Naive thymus-derived CD4-positive, alpha-beta T cell (primary cell): ENCODE measurements at regions not wholly inside any gene's neighbourhood (a gene's known extent, or its start where the extent isn't known, plus 50 kb on each side); places are given as distances from the start of the nearest gene placed in this dataset.

Source experiments
- ATAC-seq: fragments of 150-1000 bp; cut with Tn5 transposase; 2 replicates; pipeline ENCODE4 v1.10.0; 2021; ENCODE audit warnings: mild to moderate bottlenecking, moderate library complexity
- CTCF ChIA-PET: fragments of 350-600 bp; sonication (Branson Sonifier 250); formaldehyde crosslinking; loops from one replicate; lab custom pipeline; 2021; ENCODE audit warnings: antibody characterized with exemption; lab: Charles Lee
- POLR2A ChIA-PET: fragments of 350-600 bp; sonication (Branson Sonifier 250); formaldehyde crosslinking; loops from one replicate; lab custom pipeline; 2021; ENCODE audit warnings: antibody characterized with exemption, inconsistent platforms; lab: Charles Lee
- DNase-seq, 9 donors: peaks; one replicate each; pipeline versions ENCODE4 v3.0.0 to v3.0.0-alpha.2; 2020 to 2022; ENCODE audit warnings: mixed read lengths in 1 of 9
- H3K27ac ChIP-seq: one replicate; pipeline ENCODE4 v1.7.0; 2013; ENCODE audit warnings: mild to moderate bottlenecking, low read depth, low read length, moderate library complexity
- H3K27me3 ChIP-seq, 2 donors: one replicate each; pipeline ENCODE4 v1.7.0; 2013; ENCODE audit warnings: low read length in 2 of 2, mild to moderate bottlenecking in 2 of 2, moderate library complexity in 2 of 2; ENCODE audit not compliant: control insufficient read depth in 2 of 2, insufficient read depth in 2 of 2
- H3K36me3 ChIP-seq, 3 experiments: 1 replicate in 2 of 3; 2 replicates in 1 of 3; pipeline ENCODE4 v1.7.0; 2013; ENCODE audit warnings: low read length in 3 of 3, mild to moderate bottlenecking in 3 of 3, moderate library complexity in 1 of 3; ENCODE audit not compliant: insufficient read depth in 3 of 3, control insufficient read depth in 2 of 3
- H3K4me1 ChIP-seq, 2 donors: one replicate each; pipeline ENCODE4 v1.7.0; 2013; ENCODE audit warnings: low read length in 2 of 2, mild to moderate bottlenecking in 2 of 2, moderate library complexity in 1 of 2; ENCODE audit not compliant: control insufficient read depth in 2 of 2, insufficient read depth in 2 of 2
- H3K4me3 ChIP-seq: 2 replicates; pipeline ENCODE4 v1.7.0; 2013; ENCODE audit warnings: mild to moderate bottlenecking, low read length
- H3K9me3 ChIP-seq, 3 experiments: 1 replicate in 2 of 3; 2 replicates in 1 of 3; pipeline ENCODE4 v1.7.0; 2013; ENCODE audit warnings: low read length in 3 of 3; ENCODE audit not compliant: control insufficient read depth in 2 of 3
- H3K27ac Mint-ChIP-seq, 9 donors: one replicate each; pipeline ENCODE4 v1.8.0; 2020 to 2022; ENCODE audit warnings: mixed read lengths in 9 of 9, mild to moderate bottlenecking in 8 of 9, moderate library complexity in 5 of 9, inconsistent platforms in 2 of 9
- H3K27me3 Mint-ChIP-seq, 5 donors: one replicate each; pipeline ENCODE4 v1.8.0; 2021 to 2022; ENCODE audit warnings: mixed read lengths in 5 of 5, mild to moderate bottlenecking in 1 of 5
- H3K36me3 Mint-ChIP-seq, 5 donors: one replicate each; pipeline ENCODE4 v1.8.0; 2020 to 2022; ENCODE audit warnings: mixed read lengths in 5 of 5, mild to moderate bottlenecking in 3 of 5, inconsistent platforms in 1 of 5
- H3K4me1 Mint-ChIP-seq, 7 donors: one replicate each; pipeline ENCODE4 v1.8.0; 2020 to 2022; ENCODE audit warnings: mixed read lengths in 7 of 7, mild to moderate bottlenecking in 3 of 7, inconsistent platforms in 1 of 7
- H3K4me3 Mint-ChIP-seq, 10 donors: one replicate each; pipeline ENCODE4 v1.8.0; 2020 to 2022; ENCODE audit warnings: mild to moderate bottlenecking in 10 of 10, mixed read lengths in 10 of 10, moderate library complexity in 6 of 10, inconsistent platforms in 2 of 10
- H3K9me3 Mint-ChIP-seq, 11 donors: one replicate each; pipeline ENCODE4 v1.8.0; 2020 to 2022; ENCODE audit warnings: mixed read lengths in 11 of 11, mild to moderate bottlenecking in 4 of 11, inconsistent platforms in 1 of 11, moderate library complexity in 1 of 11
- intact Hi-C, 2 donors: fragments of 100-400 bp; cut with micrococcal nuclease; formaldehyde crosslinking; loops; one replicate each; pipeline ENCODE4 v1.15.1; 2023

DNA sequence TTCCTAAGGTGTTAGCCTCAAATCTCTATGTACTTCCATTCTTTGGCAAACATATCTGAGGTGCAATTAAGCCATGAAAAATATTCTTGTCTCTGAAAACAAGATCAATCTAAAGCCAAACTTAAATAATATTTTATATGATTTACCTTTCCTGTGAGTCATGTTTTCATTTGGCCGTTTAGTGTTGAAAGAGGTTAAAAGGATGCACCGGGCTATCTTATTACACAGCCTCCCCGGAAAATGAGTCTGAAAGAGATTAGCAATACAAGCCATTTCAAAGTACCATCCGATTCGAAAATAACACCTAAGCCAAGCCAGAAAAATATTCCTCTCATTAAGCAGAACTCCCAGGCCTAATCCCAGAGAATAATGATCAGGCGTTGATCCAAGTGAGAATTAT, 161.5 kb upstream of the EPHA5 start:
- DNase-seq (no peak), ATAC-seq (no peak)
- Mint-ChIP-seq H3K4me1 (no peaks in the 10 kb centered on the region), H3K4me3 (no peak overlapping the region), H3K27ac (no peak overlapping the region), H3K36me3 (no peaks in the 10 kb centered on the region), H3K27me3 (no peaks in the 10 kb centered on the region), H3K9me3 (peaks cover 0 to 18% (median 3%) of the 10 kb centered on the region in 11 donors)
- Histone ChIP-seq H3K36me3 (no peaks in the 10 kb centered on the region), H3K27me3 (no peaks in the 10 kb centered on the region), H3K4me3 (no peak overlapping the region), H3K9me3 (no peaks in the 10 kb centered on the region), H3K4me1 (no peaks in the 10 kb centered on the region), H3K27ac (no peak overlapping the region)
- intact Hi-C loops: no loop called here
- CTCF ChIA-PET: no interaction called here
- POLR2A ChIA-PET: no interaction called here

DNA sequence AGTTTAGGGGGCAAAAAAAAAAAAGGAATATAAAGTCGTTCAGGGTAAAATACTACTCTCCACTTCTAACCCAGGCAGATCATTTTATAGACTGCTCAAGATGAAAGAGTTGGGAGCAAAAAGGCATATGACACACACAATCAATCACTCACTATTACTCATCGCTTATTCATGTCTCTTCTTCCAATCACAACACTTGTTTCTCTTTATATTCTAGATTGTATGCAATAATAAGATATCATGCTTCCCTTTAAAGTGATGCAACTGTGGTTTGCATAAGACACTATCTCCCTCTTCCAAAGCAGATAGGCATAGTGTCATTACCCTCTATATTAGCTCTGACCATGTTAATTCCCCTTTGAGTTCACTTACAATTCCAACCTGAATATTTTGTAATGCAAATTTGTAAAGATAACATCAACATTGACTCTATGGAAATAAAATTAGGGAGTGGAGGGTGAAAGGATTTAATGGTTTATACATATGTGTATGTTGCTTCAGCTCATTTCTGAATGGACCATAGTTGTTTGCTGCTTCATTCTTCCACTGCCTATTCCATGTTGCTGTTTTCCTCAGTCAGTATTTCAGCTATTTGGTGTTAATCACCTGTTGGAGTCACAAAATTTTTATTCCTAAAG, 154.9 kb upstream of the EPHA5 start:
- H3K9me3 ChIP-seq: no peaks in the 10 kb centered on the region
- H3K27me3 ChIP-seq: no peaks in the 10 kb centered on the region
- H3K36me3 ChIP-seq: no peaks in the 10 kb centered on the region
- H3K4me3 Mint-ChIP-seq: no peak overlapping the region
- no peak overlapping the region for H3K27ac Mint-ChIP-seq
- H3K27ac ChIP-seq: no peak overlapping the region
- H3K36me3 Mint-ChIP-seq: no peaks in the 10 kb centered on the region
- POLR2A ChIA-PET: no interaction called here
- DNase-seq (no peak), ATAC-seq (no peak)
- H3K4me1 Mint-ChIP-seq: no peaks in the 10 kb centered on the region
- H3K9me3 Mint-ChIP-seq: peaks cover 0 to 18% (median 0%) of the 10 kb centered on the region in 11 donors
- no peaks in the 10 kb centered on the region for H3K27me3 Mint-ChIP-seq
- H3K4me1 ChIP-seq: no peaks in the 10 kb centered on the region
- intact Hi-C loops: no loop called here
- CTCF ChIA-PET: no interaction called here
- no peak overlapping the region for H3K4me3 ChIP-seq

DNA sequence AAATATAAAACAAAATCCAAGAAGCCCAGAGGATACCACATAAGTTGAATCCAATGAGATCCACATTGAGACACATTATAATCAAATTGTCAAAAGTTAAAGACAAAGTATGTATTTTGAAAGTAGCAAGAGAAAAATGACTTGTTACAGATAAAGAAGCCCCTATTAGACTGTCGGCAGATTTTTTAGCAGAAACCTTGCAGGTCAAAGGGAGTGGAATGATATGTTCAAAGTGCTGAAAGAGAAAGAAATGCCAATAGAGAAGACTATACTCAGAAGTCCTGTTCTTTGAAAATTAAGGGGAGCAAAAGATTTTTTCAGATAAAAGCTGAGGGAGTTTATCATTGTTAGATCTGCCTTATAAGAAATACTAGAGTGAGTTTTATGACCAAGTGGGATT, 148.9 kb upstream of the EPHA5 start:
- no peak overlapping the region for H3K27ac ChIP-seq
- H3K27me3 Mint-ChIP-seq: no peaks in the 10 kb centered on the region
- peaks cover 0 to 29% (median 9%) of the 10 kb centered on the region in 11 donors for H3K9me3 Mint-ChIP-seq
- no peak overlapping the region for H3K4me3 Mint-ChIP-seq
- CTCF ChIA-PET: no interaction called here
- no peaks in the 10 kb centered on the region for H3K4me1 ChIP-seq
- no peaks in the 10 kb centered on the region for H3K4me1 Mint-ChIP-seq
- H3K27me3 ChIP-seq: no peaks in the 10 kb centered on the region
- ATAC-seq (no peak), DNase-seq (no peak)
- H3K36me3 ChIP-seq: no peaks in the 10 kb centered on the region
- H3K27ac Mint-ChIP-seq: no peak overlapping the region
- no peak overlapping the region for H3K4me3 ChIP-seq
- no peaks in the 10 kb centered on the region for H3K36me3 Mint-ChIP-seq
- no peaks in the 10 kb centered on the region for H3K9me3 ChIP-seq
- intact Hi-C loops: no loop called here
- POLR2A ChIA-PET: no interaction called here

DNA sequence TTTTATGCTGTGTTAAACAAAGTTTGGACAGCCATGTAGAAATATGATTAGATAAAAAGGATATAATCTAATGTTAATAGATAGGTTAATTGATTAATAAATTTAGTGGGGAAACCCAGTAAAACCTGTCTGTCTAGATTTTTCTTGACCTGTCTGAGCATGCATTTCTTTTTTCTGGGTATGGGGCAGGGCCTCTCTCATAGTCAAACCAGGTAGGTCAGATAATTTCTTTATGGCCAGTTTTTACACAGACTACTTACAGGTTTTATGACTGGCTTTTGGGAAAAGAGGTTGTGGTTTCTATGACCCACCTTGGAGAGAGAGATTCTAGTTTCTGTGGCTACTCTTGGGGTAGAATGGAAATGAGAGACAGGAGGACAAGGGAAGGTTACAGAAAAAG, 135.6 kb upstream of the EPHA5 start:
- no peak overlapping the region for H3K4me3 ChIP-seq
- ChIA-PET CTCF (no interaction called here), POLR2A (no interaction called here)
- DNase-seq (no peak), ATAC-seq (no peak)
- no peaks in the 10 kb centered on the region for H3K4me1 Mint-ChIP-seq
- H3K4me3 Mint-ChIP-seq: no peak overlapping the region
- H3K36me3 Mint-ChIP-seq: no peaks in the 10 kb centered on the region
- H3K27ac Mint-ChIP-seq: no peak overlapping the region
- intact Hi-C loops: no loop called here
- H3K27ac ChIP-seq: no peak overlapping the region
- peaks cover 0 to 20% (median 5%) of the 10 kb centered on the region in 11 donors for H3K9me3 Mint-ChIP-seq
- H3K27me3 ChIP-seq: no peaks in the 10 kb centered on the region
- no peaks in the 10 kb centered on the region for H3K36me3 ChIP-seq
- no peaks in the 10 kb centered on the region for H3K9me3 ChIP-seq
- no peaks in the 10 kb centered on the region for H3K4me1 ChIP-seq
- H3K27me3 Mint-ChIP-seq: no peaks in the 10 kb centered on the region

DNA sequence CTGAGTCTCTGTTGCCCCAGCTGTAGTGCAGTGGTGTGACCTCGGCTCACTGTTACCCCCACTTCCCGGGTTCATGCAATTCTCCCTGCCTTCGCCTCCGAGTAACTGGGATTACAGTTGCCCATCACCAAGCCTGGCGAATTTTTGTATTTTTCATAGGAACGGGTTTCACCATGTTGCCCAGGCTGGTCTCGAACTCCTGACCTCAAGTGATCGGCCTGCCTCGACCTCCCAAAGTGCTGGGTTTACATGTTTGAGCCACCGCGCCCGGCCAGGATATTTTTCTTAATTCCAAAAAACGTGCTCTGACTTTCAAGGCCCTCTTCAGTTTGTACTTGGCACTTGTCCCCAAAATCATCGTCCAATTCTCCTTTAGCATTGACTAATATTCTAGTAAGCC, 129.2 kb upstream of the EPHA5 start:
- Mint-ChIP-seq H3K4me1 (no peaks in the 10 kb centered on the region), H3K4me3 (no peak overlapping the region), H3K27me3 (no peaks in the 10 kb centered on the region), H3K36me3 (no peaks in the 10 kb centered on the region), H3K9me3 (peaks cover 0 to 5% (median 1%) of the 10 kb centered on the region in 11 donors), H3K27ac (no peak overlapping the region)
- CTCF ChIA-PET: no interaction called here
- POLR2A ChIA-PET: no interaction called here
- intact Hi-C loops: no loop called here
- Histone ChIP-seq H3K36me3 (no peaks in the 10 kb centered on the region), H3K4me3 (no peak overlapping the region), H3K27ac (no peak overlapping the region), H3K9me3 (no peaks in the 10 kb centered on the region), H3K4me1 (no peaks in the 10 kb centered on the region), H3K27me3 (no peaks in the 10 kb centered on the region)
- DNase-seq (no peak), ATAC-seq (no peak)

DNA sequence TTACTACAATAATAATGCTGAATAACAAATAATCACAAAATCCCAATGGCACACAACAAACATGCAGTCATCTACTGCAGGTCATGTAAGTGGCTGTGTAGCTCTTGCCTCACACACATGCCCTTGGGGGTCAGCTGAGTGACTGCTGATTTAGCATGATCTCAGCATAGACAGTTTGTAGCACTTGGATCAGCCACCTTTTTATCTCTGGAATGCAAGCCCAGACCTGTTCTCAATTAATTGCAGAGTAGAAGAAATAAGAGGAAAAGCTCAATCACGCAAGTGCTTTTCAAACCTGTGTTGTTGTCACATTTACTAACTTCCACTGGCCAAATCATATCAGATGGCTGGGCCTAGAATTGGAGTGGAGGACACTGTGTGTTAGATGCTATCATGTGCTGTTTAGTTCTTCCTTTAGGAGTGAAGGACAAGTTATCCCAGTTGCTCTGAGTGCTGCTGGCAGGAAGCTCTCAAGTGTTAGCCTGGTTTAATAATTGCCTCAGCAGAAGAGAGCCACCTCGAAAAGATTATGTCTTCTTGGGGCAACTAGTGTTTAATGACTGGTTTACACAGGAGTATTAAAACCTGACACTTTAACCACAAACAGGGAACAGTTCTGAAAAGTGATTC, 128.3 kb upstream of the EPHA5 start:
- no peak for DNase-seq
- POLR2A ChIA-PET: no interaction called here
- no peaks in the 10 kb centered on the region for H3K27me3 ChIP-seq
- no peak overlapping the region for H3K27ac Mint-ChIP-seq
- H3K4me3 Mint-ChIP-seq: no peak overlapping the region
- peaks cover 0 to 6% (median 2%) of the 10 kb centered on the region in 11 donors for H3K9me3 Mint-ChIP-seq
- no peak overlapping the region for H3K27ac ChIP-seq
- intact Hi-C loops: no loop called here
- no peak for ATAC-seq
- no peaks in the 10 kb centered on the region for H3K4me1 Mint-ChIP-seq
- no peaks in the 10 kb centered on the region for H3K27me3 Mint-ChIP-seq
- CTCF ChIA-PET: no interaction called here
- H3K9me3 ChIP-seq: no peaks in the 10 kb centered on the region
- no peak overlapping the region for H3K4me3 ChIP-seq
- no peaks in the 10 kb centered on the region for H3K4me1 ChIP-seq
- H3K36me3 ChIP-seq: no peaks in the 10 kb centered on the region
- no peaks in the 10 kb centered on the region for H3K36me3 Mint-ChIP-seq

DNA sequence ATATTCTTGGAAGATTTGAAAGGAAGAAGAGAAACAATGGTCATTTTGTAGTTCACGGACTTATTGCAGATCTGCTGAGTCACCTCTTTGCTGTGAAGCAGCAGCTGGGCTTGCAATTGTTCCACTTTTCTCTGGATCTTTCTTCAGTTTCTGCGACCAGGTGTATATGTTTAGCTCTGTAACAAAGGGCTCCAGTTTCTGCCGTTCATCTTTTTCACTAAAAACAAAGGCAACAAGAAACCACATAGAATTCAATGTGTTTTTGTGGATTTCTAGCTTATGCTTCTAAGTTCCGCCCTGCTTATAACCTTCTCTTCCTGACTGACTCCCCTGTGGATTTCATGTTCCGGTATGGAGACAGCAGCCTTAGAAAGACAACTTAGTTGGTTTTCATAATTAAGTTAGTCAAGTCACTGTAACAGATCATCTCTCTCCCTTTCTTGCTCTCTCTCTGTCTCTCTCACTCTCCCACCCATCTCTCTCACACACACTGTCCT, 121.6 kb upstream of the EPHA5 start:
- ATAC-seq (no peak), DNase-seq (no peak)
- intact Hi-C loops: no loop called here
- Histone ChIP-seq H3K4me1 (no peaks in the 10 kb centered on the region), H3K9me3 (no peaks in the 10 kb centered on the region), H3K4me3 (no peak overlapping the region), H3K36me3 (no peaks in the 10 kb centered on the region), H3K27ac (no peak overlapping the region), H3K27me3 (no peaks in the 10 kb centered on the region)
- H3K27ac Mint-ChIP-seq: no peak overlapping the region
- H3K4me3 Mint-ChIP-seq: no peak overlapping the region
- no peaks in the 10 kb centered on the region for H3K4me1 Mint-ChIP-seq
- ChIA-PET CTCF (no interaction called here), POLR2A (no interaction called here)
- no peaks in the 10 kb centered on the region for H3K36me3 Mint-ChIP-seq
- H3K27me3 Mint-ChIP-seq: no peaks in the 10 kb centered on the region
- H3K9me3 Mint-ChIP-seq: peaks cover 0 to 9% (median 3%) of the 10 kb centered on the region in 11 donors
